ENCODE measurements at regions not wholly inside any gene's neighbourhood (a gene's known extent, or its start where the extent isn't known, plus 50 kb on each side); places are given as distances from the start of the nearest gene placed in this dataset.

- TF ChIP-seq IRF9 (tag; IDR thresholded peaks at IDR 0.05): no peak
Measured at GRCh38 chr1:71154429-71154828, 73.6 kb upstream of the ZRANB2 start (continued).

GRCh38 chr1:71153826-71154225, 73.0 kb upstream of the ZRANB2 start:
- no peaks in the 10 kb centered on the region for H3K79me2 ChIP-seq (ENCODE audit: control insufficient read depth, insufficient read depth, low read length)
- H3K9ac ChIP-seq (ENCODE audit: insufficient read depth in 1 of 2, low read depth in 2 of 2, low read length in 2 of 2): no peak overlapping the region
- 4% methylated on average over 2 of the region's 2 CpGs for WGBS (ENCODE audit: insufficient coverage, low coverage, missing lambda C conversion rate)
- no peak for TF ChIP-seq MAZ (CRISPR knock-in tag; conservative IDR thresholded peaks at IDR 0.05 in 1 of 2, IDR thresholded peaks at IDR 0.05 in 1 of 2)
- TF ChIP-seq SNAPC5 (CRISPR knock-in tag; IDR thresholded peaks at IDR 0.05): no peak
- no peak for TF ChIP-seq SRSF1 (IDR thresholded peaks at IDR 0.05; ENCODE audit: low read depth, low read length)
- TF ChIP-seq ZNF41 (CRISPR knock-in tag; conservative IDR thresholded peaks at IDR 0.05): no peak
- TF ChIP-seq MXD1 (CRISPR knock-in tag; IDR thresholded peaks at IDR 0.05; ENCODE audit: borderline replicate concordance, poor library complexity, severe bottlenecking): no peak
- TF ChIP-seq SAFB2 (IDR thresholded peaks at IDR 0.05; ENCODE audit: borderline replicate concordance, low read depth, low read length, severe bottlenecking): no peak
- TF ChIP-seq RCOR1 (IDR thresholded peaks at IDR 0.05; ENCODE audit: borderline replicate concordance in 1 of 2, low read depth in 2 of 2, low read length in 2 of 2): no peak
- TF ChIP-seq GABPB1 (CRISPR knock-in tag; IDR thresholded peaks at IDR 0.05): no peak
- no peak for TF ChIP-seq SRSF7 (optimal IDR thresholded peaks at IDR 0.05; ENCODE audit: low read depth, low read length)
- no peak for TF ChIP-seq ZNF175 (CRISPR knock-in tag; IDR thresholded peaks at IDR 0.05; ENCODE audit: low read depth)
- TF ChIP-seq CCNT2 (IDR thresholded peaks at IDR 0.05; ENCODE audit: borderline replicate concordance, extremely low read depth, insufficient read length, low read depth, low read length): no peak
- no peak for TF ChIP-seq BMI1 (IDR thresholded peaks at IDR 0.05; ENCODE audit: low read length)
- no peak for TF ChIP-seq SRSF9 (IDR thresholded peaks at IDR 0.05; ENCODE audit: borderline replicate concordance, low read depth, low read length)
- TF ChIP-seq ZNF586 (CRISPR knock-in tag; conservative IDR thresholded peaks at IDR 0.05): no peak
- FAIRE-seq (no peak), ATAC-seq (no peak), DNase-seq (ENCODE audit: extremely low read depth in 1 of 4, low spot score in 3 of 4) (no peak)
- H2AFZ ChIP-seq (ENCODE audit: low read depth, low read length): no peak overlapping the region
- intact Hi-C loops (cut with micrococcal nuclease): no loop called here
- no peak overlapping the region for H3K4me2 ChIP-seq (ENCODE audit: insufficient read depth, low read length)
- no peak overlapping the region for H3K27ac ChIP-seq (ENCODE audit: extremely low read depth, low read depth, low read length)
- POLR2A ChIA-PET: no interaction called here
- H3K9me3 ChIP-seq (replicated peaks; ENCODE audit: control insufficient read depth, insufficient read depth, low read depth, low read length): no peaks in the 10 kb centered on the region
- BruUV-seq (replicated peaks): no TSS peak
- H3K9me1 ChIP-seq (ENCODE audit: control insufficient read depth, insufficient read depth, low read length): no peaks in the 10 kb centered on the region
- H4K20me1 ChIP-seq (replicated peaks; ENCODE audit: control insufficient read depth, insufficient read depth, low read length): no peaks in the 10 kb centered on the region
- no peak overlapping the region for H3K4me3 ChIP-seq
- CTCF ChIA-PET (ENCODE audit: low intra/inter-chr PET ratio): no interaction called here
- in situ Hi-C loops (cut with MboI): no loop called here
- no peaks in the 10 kb centered on the region for H3K36me3 ChIP-seq (ENCODE audit: control insufficient read depth, insufficient read depth, low read length)
- no peaks in the 10 kb centered on the region for H3K4me1 ChIP-seq (replicated peaks in 1 of 2; ENCODE audit: control insufficient read depth in 2 of 2, insufficient read depth in 2 of 2, low read length in 2 of 2)
- no peaks in the 10 kb centered on the region for H3K27me3 ChIP-seq (ENCODE audit: control insufficient read depth in 2 of 2, insufficient read depth in 2 of 2, low read length in 2 of 2)
